Lung (tissue), 11 donors: ENCODE measurements at regions not wholly inside any gene's neighbourhood (a gene's known extent, or its start where the extent isn't known, plus 50 kb on each side); places are given as distances from the start of the nearest gene placed in this dataset.

Source experiments
- ATAC-seq: fragments of 200-7000 bp; cut with Tn5 transposase; one replicate; pipeline ENCODE4 v1.9.1; 2020; ENCODE audit warnings: moderate number of reproducible peaks; ENCODE audit not compliant: insufficient read depth, low FRiP score
- DNase-seq, 3 donors: peaks; one replicate each; pipeline ENCODE4 v3.0.0-alpha.2; 2013 to 2017
- H3K27ac ChIP-seq, 2 donors: one replicate each; pipeline ENCODE4 v1.5.1; 2013; ENCODE audit warnings: mild to moderate bottlenecking in 2 of 2, moderate library complexity in 2 of 2, control low read depth in 1 of 2, inconsistent platforms in 1 of 2, low read depth in 1 of 2, low read length in 1 of 2
- H3K27me3 ChIP-seq, 3 donors: one replicate each; pipeline ENCODE4 v1.5.1; 2013; ENCODE audit warnings: low read length in 2 of 3; ENCODE audit not compliant: control insufficient read depth in 3 of 3, insufficient read depth in 3 of 3
- H3K36me3 ChIP-seq, 4 donors: one replicate each; pipeline ENCODE4 v1.5.1; 2013; ENCODE audit warnings: low read length in 4 of 4, mild to moderate bottlenecking in 1 of 4, moderate library complexity in 1 of 4; ENCODE audit not compliant: control insufficient read depth in 4 of 4, insufficient read depth in 4 of 4
- H3K4me1 ChIP-seq, 5 donors: one replicate each; pipeline ENCODE4 v1.5.1; 2013; ENCODE audit warnings: low read length in 5 of 5, mild to moderate bottlenecking in 2 of 5, moderate library complexity in 1 of 5; ENCODE audit not compliant: control insufficient read depth in 5 of 5, insufficient read depth in 5 of 5
- H3K4me3 ChIP-seq: one replicate; pipeline ENCODE4 v1.5.1; 2013; ENCODE audit warnings: mild to moderate bottlenecking, control low read depth, moderate library complexity
- H3K9ac ChIP-seq, 2 donors: one replicate each; pipeline ENCODE4 v1.5.1; 2013; ENCODE audit warnings: low read length in 2 of 2, control low read depth in 1 of 2; ENCODE audit not compliant: insufficient read depth in 1 of 2
- H3K9me3 ChIP-seq, 4 donors: one replicate each; pipeline ENCODE4 v1.5.1; 2013; ENCODE audit warnings: low read length in 3 of 4, mild to moderate bottlenecking in 1 of 4, moderate library complexity in 1 of 4; ENCODE audit not compliant: control insufficient read depth in 4 of 4, insufficient read depth in 3 of 4
- CTCF ChIP-seq: IDR thresholded peaks from 2 replicates; pipeline ENCODE4 v1.5.1; 2012; ENCODE audit warnings: mild to moderate bottlenecking; ENCODE audit errors: control extremely low read depth, extremely low read depth
- WGBS, 2 donors: extraction: QIAGEN DNeasy Blood & Tissue Kit; methylation state at CpG; one replicate each; pipeline ENCODE4 v1.1.7; 2013; 5-methylcytosine and 5-hydroxymethylcytosine counted together
- donor health status: control.
- donor health status: control.
- donor health status: Bipolar disorder and iron deficiency.
- donor health status: healthy.
- donor health status: DM: yes; HTN: yes; CAD: no.

GRCh38 chr13:105363261-105364190 is 1171.9 kb downstream of the EFNB2 start:
- ATAC-seq: no peak
- no peaks in the 10 kb centered on the region for H3K9me3 ChIP-seq
- DNase-seq: peak in 2 of 3 donors; percentile 27 to 58

GRCh38 chr13:105353654-105354053 is 1181.8 kb downstream of the EFNB2 start:
- no peak overlapping the region for H3K27ac ChIP-seq
- TF ChIP-seq CTCF: no peak
- 84 to 89% methylated on average over 4 of the region's 4 CpGs for WGBS, 2 donors
- H3K9ac ChIP-seq: no peak overlapping the region
- H3K4me3 ChIP-seq: no peak overlapping the region
- H3K36me3 ChIP-seq: no peaks in the 10 kb centered on the region
- ATAC-seq (no peak), DNase-seq (no peak)
- H3K9me3 ChIP-seq: no peaks in the 10 kb centered on the region
- H3K27me3 ChIP-seq: no peaks in the 10 kb centered on the region
- H3K4me1 ChIP-seq: no peaks in the 10 kb centered on the region

More at GRCh38 chr13:105363261-105364190, 1171.9 kb downstream of the EFNB2 start:
- no peak overlapping the region for H3K27ac ChIP-seq
- H3K4me3 ChIP-seq: no peak overlapping the region
- H3K4me1 ChIP-seq: peaks cover 0 to 5% (median 3%) of the 10 kb centered on the region in 5 donors
- no peaks in the 10 kb centered on the region for H3K36me3 ChIP-seq
- no peaks in the 10 kb centered on the region for H3K27me3 ChIP-seq
- TF ChIP-seq CTCF: no peak
- no peak overlapping the region for H3K9ac ChIP-seq
- whole genome bisulfite sequencing, 2 donors: 15 to 21% methylated on average over 8 of the region's 8 CpGs

- ATAC-seq (no peak), DNase-seq (no peak)
- Histone ChIP-seq H3K9ac (no peak overlapping the region), H3K27ac (no peak overlapping the region), H3K4me1 (no peaks in the 10 kb centered on the region), H3K9me3 (peaks cover 0 to 2% (median 0%) of the 10 kb centered on the region in 4 donors), H3K27me3 (peaks cover 0 to 2% (median 0%) of the 10 kb centered on the region in 3 donors), H3K4me3 (no peak overlapping the region), H3K36me3 (no peaks in the 10 kb centered on the region)
- 83 to 90% methylated on average over 7 of the region's 7 CpGs for WGBS, 2 donors
- no peak for TF ChIP-seq CTCF
These were observed 1186.3 kb downstream of the EFNB2 start for GRCh38 chr13:105349082-105349723.
